PFSK-1 (cell line): ENCODE measurements at regions not wholly inside any gene's neighbourhood (a gene's known extent, or its start where the extent isn't known, plus 50 kb on each side); places are given as distances from the start of the nearest gene placed in this dataset.

Experiments
- FOXP2 ChIP-seq: optimal IDR thresholded peaks from 2 replicates; pipeline ENCODE3; 2011; ENCODE audit warnings: borderline replicate concordance, control low read depth, inconsistent platforms; ENCODE audit not compliant: insufficient read depth; ENCODE audit errors: extremely low read length, extremely low read depth
- POLR2AphosphoS5 ChIP-seq: IDR thresholded peaks from 2 replicates; pipeline ENCODE4 v1.6.1; 2012; ENCODE audit warnings: low read depth, mild to moderate bottlenecking, control low read depth, low read length, moderate library complexity
- REST ChIP-seq, 2 experiments: IDR thresholded peaks; 2 replicates each; pipeline versions ENCODE4 v1.6.1 to v1.8.0; 2011 to 2012; ENCODE audit warnings: low read depth in 2 of 2, low read length in 2 of 2, control low read depth in 1 of 2, inconsistent platforms in 1 of 2, mild to moderate bottlenecking in 1 of 2, moderate library complexity in 1 of 2; ENCODE audit not compliant: insufficient read depth in 1 of 2
- SIN3A ChIP-seq: IDR thresholded peaks from 2 replicates; pipeline ENCODE4 v1.6.1; 2012; ENCODE audit warnings: mild to moderate bottlenecking, low read length, moderate library complexity, borderline replicate concordance; ENCODE audit not compliant: insufficient read depth
- TAF1 ChIP-seq: IDR thresholded peaks from 2 replicates; pipeline ENCODE4 v1.6.1; 2012; ENCODE audit warnings: low read length, control low read depth, borderline replicate concordance; ENCODE audit not compliant: insufficient read depth

DNA sequence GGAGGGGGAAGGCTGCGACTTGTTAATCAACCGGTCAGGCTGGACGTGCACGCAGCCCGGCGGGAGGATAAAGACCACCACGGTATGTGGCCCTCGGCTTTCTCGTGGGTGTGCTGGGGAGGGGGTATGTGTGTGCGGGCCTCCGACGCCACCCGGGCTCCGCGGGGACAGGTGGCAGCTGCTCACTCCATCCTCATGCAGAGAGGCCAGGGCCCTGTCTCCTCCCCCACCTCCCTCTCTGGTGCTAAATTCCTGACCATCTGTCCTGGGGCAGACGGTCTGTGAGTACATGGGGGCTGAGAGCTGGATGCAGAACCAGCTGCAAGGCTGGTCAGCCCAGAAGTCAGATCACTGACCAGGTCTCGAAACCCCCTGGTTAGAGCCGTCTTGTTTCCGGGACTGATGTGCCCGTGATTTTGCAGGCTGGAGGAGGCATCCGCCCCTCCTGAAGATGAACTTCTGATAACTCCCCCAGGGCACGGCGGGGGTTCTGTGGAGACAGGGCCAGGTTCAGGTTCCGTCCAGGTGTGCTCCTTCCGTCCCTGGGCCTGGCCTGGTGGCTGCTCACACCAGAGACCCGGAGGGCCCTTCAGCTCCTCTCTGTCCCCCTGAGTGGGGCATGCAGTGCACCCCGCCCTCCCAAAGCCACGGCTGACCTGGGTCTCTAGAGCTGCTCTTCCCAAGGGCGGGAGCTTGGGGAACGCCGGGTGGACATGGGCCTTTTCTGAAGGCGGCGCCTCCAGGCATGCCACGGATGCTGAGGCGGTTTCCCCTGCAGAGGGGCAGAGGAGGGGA, 1119.7 kb downstream of the BRD1 start:
- TF ChIP-seq TAF1: no peak
- TF ChIP-seq FOXP2: no peak
- TF ChIP-seq POLR2AphosphoS5: no peak
- TF ChIP-seq SIN3A: no peak
- no peak for TF ChIP-seq REST (IDR thresholded peaks at IDR 0.05; ENCODE audit: insufficient read depth in 1 of 2, low read depth in 2 of 2, low read length in 2 of 2)

GRCh38 chr22:48706934-48707762, 1120.5 kb downstream of the BRD1 start:
- TF ChIP-seq REST (IDR thresholded peaks at IDR 0.05; ENCODE audit: insufficient read depth in 1 of 2, low read depth in 2 of 2, low read length in 2 of 2) (no peak), POLR2AphosphoS5 (no peak), SIN3A (no peak), TAF1 (no peak), FOXP2 (no peak)

DNA sequence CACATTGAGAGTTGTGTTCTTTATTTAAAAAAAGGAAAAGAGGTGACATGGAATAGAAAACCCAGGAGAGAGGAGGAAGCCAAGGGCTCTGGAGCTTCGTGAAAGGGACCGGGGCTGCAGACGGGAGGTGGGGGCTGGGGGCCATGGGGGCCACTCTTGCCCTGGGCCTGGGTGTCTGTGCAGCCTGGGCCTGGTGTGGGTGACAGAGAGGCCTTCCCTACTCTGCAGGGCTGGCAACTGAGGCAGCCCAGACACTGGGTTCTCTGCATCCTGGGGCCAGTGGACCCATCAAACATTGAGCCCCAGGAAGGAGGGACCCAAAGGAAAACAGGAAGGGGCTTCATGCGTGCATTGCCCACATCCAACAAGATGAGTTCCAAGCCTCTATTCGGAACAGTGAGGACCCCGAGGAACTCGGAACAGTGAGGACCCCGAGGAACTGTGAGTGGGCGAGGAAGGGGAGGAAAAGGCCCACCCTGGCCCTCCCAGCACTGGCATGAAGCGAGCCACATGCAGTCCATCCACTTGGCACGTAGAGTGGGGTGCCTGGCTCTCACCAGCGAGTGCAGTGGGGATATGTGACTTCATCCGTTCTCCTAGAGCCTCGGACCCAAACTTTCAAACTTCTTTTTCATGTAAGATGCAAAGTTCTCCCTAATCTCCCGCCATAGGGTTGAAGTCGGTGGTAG, 1121.6 kb downstream of the BRD1 start:
- no peak for TF ChIP-seq SIN3A
- TF ChIP-seq TAF1: no peak
- TF ChIP-seq POLR2AphosphoS5: no peak
- TF ChIP-seq FOXP2: no peak
- TF ChIP-seq REST (IDR thresholded peaks at IDR 0.05; ENCODE audit: insufficient read depth in 1 of 2, low read depth in 2 of 2, low read length in 2 of 2): no peak

DNA sequence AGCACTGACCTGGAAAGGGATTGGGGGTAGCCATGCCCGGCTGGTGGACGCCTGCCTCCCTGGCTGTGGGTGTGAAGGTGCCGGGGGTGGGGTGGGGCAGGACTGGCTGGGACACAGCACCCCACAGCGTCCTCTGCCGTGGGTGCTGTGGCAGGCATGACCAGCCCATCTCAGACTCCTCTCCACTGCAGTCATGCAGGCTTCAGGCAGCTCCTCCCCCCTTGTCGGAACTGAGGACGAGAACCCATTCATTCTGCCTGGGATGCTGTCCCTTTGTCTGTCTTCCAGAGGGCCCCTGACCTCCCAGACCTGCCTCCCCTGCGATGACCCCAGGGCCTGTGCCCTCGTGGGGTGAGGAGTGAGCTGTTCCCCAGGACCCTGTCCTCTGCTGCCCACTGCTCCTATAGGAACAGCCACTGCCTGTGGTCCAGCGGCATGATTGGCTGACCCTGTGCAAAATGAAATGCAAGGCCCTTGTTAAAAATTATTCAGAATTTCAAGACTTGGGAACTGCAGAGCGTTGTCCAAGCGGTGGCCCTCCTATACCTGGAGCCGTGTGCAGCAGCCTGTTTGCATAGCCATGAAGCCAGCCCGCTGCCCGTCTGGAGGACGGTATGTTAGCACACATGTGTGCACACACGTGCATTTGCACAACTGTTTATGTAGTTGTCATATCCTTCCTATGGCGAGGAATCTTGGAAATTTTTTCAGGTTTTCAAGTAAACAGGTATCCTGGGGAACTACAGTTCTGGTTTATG, 1122.3 kb downstream of the BRD1 start:
- TF ChIP-seq REST (IDR thresholded peaks at IDR 0.05; ENCODE audit: insufficient read depth in 1 of 2, low read depth in 2 of 2, low read length in 2 of 2): no peak
